ENCODE measurements at regions not wholly inside any gene's neighbourhood (a gene's known extent, or its start where the extent isn't known, plus 50 kb on each side); places are given as distances from the start of the nearest gene placed in this dataset.

DNA sequence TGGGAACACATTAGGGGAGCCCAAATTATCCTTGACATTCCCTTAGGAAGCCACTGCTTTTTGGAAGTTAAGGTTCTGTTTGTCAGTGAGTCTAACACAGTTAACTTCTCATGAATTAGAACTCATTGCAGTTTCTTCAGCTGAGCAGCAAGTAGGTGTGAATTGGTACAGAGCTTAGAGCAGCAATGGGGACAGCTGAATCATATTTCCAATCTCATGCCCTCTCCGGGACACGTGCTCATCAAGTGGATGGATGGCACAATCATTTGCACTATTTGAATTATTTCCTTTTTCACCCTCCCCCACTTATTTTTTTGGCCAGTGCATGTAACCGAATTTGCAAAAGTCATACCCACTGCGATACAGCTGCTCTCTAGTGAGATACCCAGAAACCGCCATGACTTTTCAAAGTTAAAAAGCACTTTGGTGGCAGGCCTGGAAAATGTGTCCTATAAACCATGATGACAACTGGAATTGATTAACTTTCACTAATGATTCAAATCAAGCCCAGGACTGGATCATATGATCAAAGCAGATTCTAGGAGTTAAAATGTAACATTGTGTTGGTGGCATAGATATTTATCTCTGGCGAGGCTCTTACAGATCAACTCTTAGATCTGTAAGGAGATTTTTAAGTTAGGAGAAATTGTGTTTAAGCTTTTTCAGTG, 76.4 kb downstream of the EBLN2 start:
- Histone ChIP-seq H2BK15ac (ENCODE audit: low read depth, low read length) (no peak overlapping the region), H2BK5ac (ENCODE audit: low read depth, low read length, poor library complexity, severe bottlenecking) (no peak overlapping the region), H3K36me3 (ENCODE audit: control insufficient read depth, insufficient read depth, low read length) (no peaks in the 10 kb centered on the region), H3K4me3 (ENCODE audit: insufficient read depth, low read depth, low read length) (no peak overlapping the region), H4K5ac (ENCODE audit: low read depth, low read length) (no peak overlapping the region), H3K27me3 (ENCODE audit: control insufficient read depth, insufficient read depth, low read length) (peaks cover 3% of the 10 kb centered on the region), H3K14ac (replicated peaks; ENCODE audit: low read depth, low read length) (no peak overlapping the region), H3K23ac (ENCODE audit: low read depth, low read length) (no peak overlapping the region), H3K9me3 (ENCODE audit: control insufficient read depth, insufficient read depth, low read length) (no peaks in the 10 kb centered on the region; the same call in 1 of the 2 replicates), H3K18ac (ENCODE audit: low read depth, low read length) (no peak overlapping the region), H2BK120ac (ENCODE audit: low read depth, low read length) (no peak overlapping the region), H4K8ac (ENCODE audit: low read depth in 2 of 2, low read length in 2 of 2) (no peak overlapping the region), H3K4me1 (ENCODE audit: control insufficient read depth, insufficient read depth, low read length) (no peaks in the 10 kb centered on the region), H3K56ac (ENCODE audit: extremely low read depth, insufficient read depth, low read length) (no peak overlapping the region), H2AFZ (replicated peaks; ENCODE audit: low read length, poor library complexity) (no peak overlapping the region), H3K79me1 (ENCODE audit: low read depth in 1 of 2, low read length in 2 of 2) (no peaks in the 10 kb centered on the region), H3K9me1 (ENCODE audit: insufficient read depth, low read length) (no peaks in the 10 kb centered on the region), H3K4ac (ENCODE audit: low read depth, low read length) (no peak overlapping the region), H3K9ac (ENCODE audit: low read depth, low read length) (no peak overlapping the region), H4K20me1 (ENCODE audit: insufficient read depth, low read length) (no peaks in the 10 kb centered on the region), H2AK5ac (ENCODE audit: low read depth, low read length) (no peak overlapping the region), H3K4me2 (ENCODE audit: low read depth, low read length) (no peak overlapping the region), H3K27ac (ENCODE audit: insufficient read depth, low read length) (no peak overlapping the region), H2BK20ac (ENCODE audit: low read depth, low read length) (no peak overlapping the region), H4K91ac (ENCODE audit: insufficient read depth, low read depth, low read length) (no peak overlapping the region), H2AK9ac (replicated peaks; ENCODE audit: low read depth, low read length, poor library complexity) (no peak overlapping the region)
- 100% methylated on average over 2 of the region's 6 CpGs; no CpG with 5 or more reads in 1 of the 2 experiments for WGBS, 2 experiments (ENCODE audit: extremely low coverage in 2 of 2, insufficient read length in 1 of 2)
- in situ Hi-C loops (cut with MboI; ENCODE audit: low sequenced_read_pairs): no loop called here
- no peak for ATAC-seq (ENCODE audit: low read depth)
- POLR2A ChIA-PET (ENCODE audit: unreplicated experiment): no interaction called here
- no peak for TF ChIP-seq RCOR1 (IDR thresholded peaks at IDR 0.05; ENCODE audit: insufficient replicate concordance, low read length)
- no peak for TF ChIP-seq POLR2A (IDR thresholded peaks at IDR 0.05; ENCODE audit: low read depth, low read length)
- no peak for TF ChIP-seq MAZ (IDR thresholded peaks at IDR 0.05; ENCODE audit: borderline replicate concordance, low read depth, low read length)
- TF ChIP-seq, protein P1, sequence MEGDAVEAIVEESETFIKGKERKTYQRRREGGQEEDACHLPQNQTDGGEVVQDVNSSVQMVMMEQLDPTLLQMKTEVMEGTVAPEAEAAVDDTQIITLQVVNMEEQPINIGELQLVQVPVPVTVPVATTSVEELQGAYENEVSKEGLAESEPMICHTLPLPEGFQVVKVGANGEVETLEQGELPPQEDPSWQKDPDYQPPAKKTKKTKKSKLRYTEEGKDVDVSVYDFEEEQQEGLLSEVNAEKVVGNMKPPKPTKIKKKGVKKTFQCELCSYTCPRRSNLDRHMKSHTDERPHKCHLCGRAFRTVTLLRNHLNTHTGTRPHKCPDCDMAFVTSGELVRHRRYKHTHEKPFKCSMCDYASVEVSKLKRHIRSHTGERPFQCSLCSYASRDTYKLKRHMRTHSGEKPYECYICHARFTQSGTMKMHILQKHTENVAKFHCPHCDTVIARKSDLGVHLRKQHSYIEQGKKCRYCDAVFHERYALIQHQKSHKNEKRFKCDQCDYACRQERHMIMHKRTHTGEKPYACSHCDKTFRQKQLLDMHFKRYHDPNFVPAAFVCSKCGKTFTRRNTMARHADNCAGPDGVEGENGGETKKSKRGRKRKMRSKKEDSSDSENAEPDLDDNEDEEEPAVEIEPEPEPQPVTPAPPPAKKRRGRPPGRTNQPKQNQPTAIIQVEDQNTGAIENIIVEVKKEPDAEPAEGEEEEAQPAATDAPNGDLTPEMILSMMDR (conservative IDR thresholded peaks at IDR 0.05; ENCODE audit: low read depth, low read length): no peak
- TF ChIP-seq, protein P2, sequence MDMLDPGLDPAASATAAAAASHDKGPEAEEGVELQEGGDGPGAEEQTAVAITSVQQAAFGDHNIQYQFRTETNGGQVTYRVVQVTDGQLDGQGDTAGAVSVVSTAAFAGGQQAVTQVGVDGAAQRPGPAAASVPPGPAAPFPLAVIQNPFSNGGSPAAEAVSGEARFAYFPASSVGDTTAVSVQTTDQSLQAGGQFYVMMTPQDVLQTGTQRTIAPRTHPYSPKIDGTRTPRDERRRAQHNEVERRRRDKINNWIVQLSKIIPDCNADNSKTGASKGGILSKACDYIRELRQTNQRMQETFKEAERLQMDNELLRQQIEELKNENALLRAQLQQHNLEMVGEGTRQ (IDR thresholded peaks at IDR 0.05; ENCODE audit: low read depth, low read length): no peak
- TF ChIP-seq CHD1 (IDR thresholded peaks at IDR 0.05; ENCODE audit: low read depth, low read length): no peak
- TF ChIP-seq MAFK (IDR thresholded peaks at IDR 0.05; ENCODE audit: low read depth, low read length): no peak
- TF ChIP-seq FOS (IDR thresholded peaks at IDR 0.05; ENCODE audit: low read depth, low read length): no peak
- TF ChIP-seq, protein P3, sequence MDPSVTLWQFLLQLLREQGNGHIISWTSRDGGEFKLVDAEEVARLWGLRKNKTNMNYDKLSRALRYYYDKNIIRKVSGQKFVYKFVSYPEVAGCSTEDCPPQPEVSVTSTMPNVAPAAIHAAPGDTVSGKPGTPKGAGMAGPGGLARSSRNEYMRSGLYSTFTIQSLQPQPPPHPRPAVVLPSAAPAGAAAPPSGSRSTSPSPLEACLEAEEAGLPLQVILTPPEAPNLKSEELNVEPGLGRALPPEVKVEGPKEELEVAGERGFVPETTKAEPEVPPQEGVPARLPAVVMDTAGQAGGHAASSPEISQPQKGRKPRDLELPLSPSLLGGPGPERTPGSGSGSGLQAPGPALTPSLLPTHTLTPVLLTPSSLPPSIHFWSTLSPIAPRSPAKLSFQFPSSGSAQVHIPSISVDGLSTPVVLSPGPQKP (IDR thresholded peaks at IDR 0.05; ENCODE audit: borderline replicate concordance, low read depth, low read length): no peak
- TF ChIP-seq RAD21 (IDR thresholded peaks at IDR 0.05; ENCODE audit: low read length): no peak
- no peak for TF ChIP-seq CEBPB (IDR thresholded peaks at IDR 0.05; ENCODE audit: low read depth, low read length)
- TF ChIP-seq BHLHE40 (IDR thresholded peaks at IDR 0.05; ENCODE audit: low read depth, low read length): no peak
- dilution Hi-C loops (cut with HindIII; ENCODE audit: low sequenced_read_pairs, unreplicated experiment): no loop called here
- no peak for DNase-seq
- intact Hi-C loops (cut with micrococcal nuclease): no loop called here
- CTCF ChIA-PET: interaction anchor here (0.7 kb wide), 1 partner anchor 1586 kb away, joined by 6 read pairs; no protein-coding TSS in a partner anchor
- BruUV-seq (replicated peaks): no TSS peak
